A549 (cell line): ENCODE measurements at regions not wholly inside any gene's neighbourhood (a gene's known extent, or its start where the extent isn't known, plus 50 kb on each side); places are given as distances from the start of the nearest gene placed in this dataset.

Experiments
- ATAC-seq, 2 experiments: fragments of 200-7000 bp in 1 of 2; fragments of >200 bp in 1 of 2; cut with Nextera tagmentation in 1 of 2; cut with Tn5 transposase in 1 of 2; 3 replicates each; pipeline versions ENCODE4 v1.8.0 to v1.9.1; 2018 to 2020; ENCODE audit warnings: mild to moderate bottlenecking in 1 of 2, moderate library complexity in 1 of 2
- CTCF ChIA-PET: fragments of 300-600 bp; sonication (Branson Sonifier 250); formaldehyde crosslinking; extraction: SDS; loops from one replicate; lab custom pipeline; 2021; ENCODE audit warnings: antibody characterized with exemption, inconsistent platforms; lab: Yijun Ruan, JAX
- POLR2A ChIA-PET: fragments of 350-600 bp; formaldehyde crosslinking; extraction: SDS; loops from one replicate; lab custom pipeline; 2021; ENCODE audit warnings: antibody characterized with exemption, inconsistent platforms; lab: Yijun Ruan, JAX
- DNase-seq, 2 experiments: peaks; one replicate each; pipeline versions ENCODE4 v3.0.0 to v3.0.0-alpha.2; 2011 to 2016; ENCODE audit warnings: low read depth in 1 of 2, low spot score in 1 of 2
- FAIRE-seq: peaks from 2 replicates; lab custom pipeline; 2011; peaks lifted over from hg19 to GRCh38; lab: Jason Lieb, UNC
- H3K27ac ChIP-seq, 2 experiments: fragments of >200 bp; sonication (Bioruptor Twin); formaldehyde crosslinking; 3 replicates each; pipeline ENCODE4 v1.5.1; 2016 to 2017
- H3K4me1 ChIP-seq: fragments of >200 bp; sonication (Bioruptor Twin); formaldehyde crosslinking; 3 replicates; pipeline ENCODE4 v1.6.1; 2016
- H3K4me2 ChIP-seq: fragments of >200 bp; sonication (Bioruptor Twin); formaldehyde crosslinking; 3 replicates; pipeline ENCODE4 v1.6.1; 2016
- H3K4me3 ChIP-seq: fragments of >200 bp; sonication (Bioruptor Twin); formaldehyde crosslinking; 3 replicates; pipeline ENCODE4 v1.5.1; 2016
- H3K9me3 ChIP-seq: fragments of >200 bp; sonication (Bioruptor Twin); formaldehyde crosslinking; 3 replicates; pipeline ENCODE4 v1.6.1; 2016
- ATOH8 ChIP-seq: fragments of 250-450 bp; sonication (Bioruptor Pico); IDR thresholded peaks from 2 replicates; pipeline ENCODE4 v1.5.0; 2020; ENCODE audit warnings: low read depth, mild to moderate bottlenecking, moderate library complexity
- BHLHE40 ChIP-seq: IDR thresholded peaks from 2 replicates; pipeline ENCODE4 v1.6.1; 2012; ENCODE audit warnings: low read depth, low read length, inconsistent platforms
- CEBPB ChIP-seq, 2 experiments: fragments of >200 bp in 1 of 2; sonication (Bioruptor Twin) in 1 of 2; formaldehyde crosslinking in 1 of 2; IDR thresholded peaks; 2 replicates each; pipeline ENCODE4 v1.6.1; 2012 to 2016
- E2F6 ChIP-seq: IDR thresholded peaks from 2 replicates; pipeline ENCODE4 v1.6.1; 2012; ENCODE audit warnings: low read depth, borderline replicate concordance
- EHMT2 ChIP-seq: fragments of 200-600 bp; sonication (generic); IDR thresholded peaks from 2 replicates; pipeline ENCODE4 v1.6.1; 2016; ENCODE audit warnings: antibody characterized with exemption, low read depth, mild to moderate bottlenecking, moderate library complexity
- ESRRA ChIP-seq: fragments of 150-350 bp; IDR thresholded peaks from 2 replicates; pipeline ENCODE4 v1.6.1; 2014; ENCODE audit warnings: mild to moderate bottlenecking, low read length, borderline replicate concordance
- FOSL2 ChIP-seq, 2 experiments: fragments of 450-650 bp in 1 of 2; fragments of >200 bp in 1 of 2; sonication (Bioruptor Twin) in 1 of 2; formaldehyde crosslinking; IDR thresholded peaks; 2 replicates each; pipeline versions ENCODE4 v1.5.0 to v1.6.1; 2016 to 2020; ENCODE audit warnings: mild to moderate bottlenecking in 1 of 2, moderate library complexity in 1 of 2
- GATA3 ChIP-seq: IDR thresholded peaks from 2 replicates; pipeline ENCODE4 v1.6.1; 2012; ENCODE audit warnings: borderline replicate concordance
- HEYL ChIP-seq: fragments of 250-450 bp; sonication (Bioruptor Pico); IDR thresholded peaks from 2 replicates; pipeline ENCODE4 v1.8.0; 2021; ENCODE audit warnings: mild to moderate bottlenecking, moderate library complexity
- HOXB5 ChIP-seq: fragments of 250-450 bp; sonication (Bioruptor Pico); IDR thresholded peaks from 2 replicates; pipeline ENCODE4 v1.5.0; 2020; ENCODE audit warnings: mild to moderate bottlenecking, moderate library complexity
- KDM1A ChIP-seq: fragments of 200-600 bp; sonication (generic); IDR thresholded peaks from 2 replicates; pipeline ENCODE4 v1.6.1; 2016; ENCODE audit warnings: low read depth, mild to moderate bottlenecking
- MAFK ChIP-seq: fragments of 450-650 bp; IDR thresholded peaks from 2 replicates; pipeline ENCODE4 v1.6.1; 2014; ENCODE audit not compliant: partially characterized antibody
- MAX ChIP-seq: IDR thresholded peaks from 2 replicates; pipeline ENCODE4 v1.6.1; 2012
- NR3C1 ChIP-seq: fragments of >200 bp; sonication (Bioruptor Twin); formaldehyde crosslinking; IDR thresholded peaks from 3 replicates; pipeline ENCODE4 v1.6.1; 2017
- POLR2AphosphoS2 ChIP-seq: conservative IDR thresholded peaks from 2 replicates; pipeline ENCODE4 v1.6.1; 2012; ENCODE audit warnings: low read length, improper control_type of control experiment, inconsistent platforms
- RAD21 ChIP-seq, 2 experiments: fragments of >200 bp in 1 of 2; sonication (Bioruptor Twin) in 1 of 2; formaldehyde crosslinking in 1 of 2; IDR thresholded peaks in 1 of 2; conservative IDR thresholded peaks in 1 of 2; 2 replicates in 1 of 2; 3 replicates in 1 of 2; pipeline ENCODE4 v1.6.1; 2012 to 2018; ENCODE audit warnings: inconsistent platforms in 1 of 2
- REST ChIP-seq: fragments of 200-600 bp; sonication (generic); IDR thresholded peaks from 2 replicates; pipeline ENCODE4 v1.6.1; 2016; ENCODE audit warnings: antibody characterized with exemption, mild to moderate bottlenecking, moderate library complexity
- RFX5 ChIP-seq: fragments of 450-650 bp; IDR thresholded peaks from 2 replicates; pipeline ENCODE4 v1.7.1; 2014; ENCODE audit warnings: antibody characterized with exemption, mild to moderate bottlenecking, moderate library complexity
- RNF2 ChIP-seq: fragments of 200-600 bp; sonication (generic); IDR thresholded peaks from 2 replicates; pipeline ENCODE4 v1.6.1; 2016; ENCODE audit warnings: low read depth, mild to moderate bottlenecking, antibody characterized with exemption, moderate library complexity, borderline replicate concordance
- SMC3 ChIP-seq: fragments of >200 bp; sonication (Bioruptor Twin); formaldehyde crosslinking; IDR thresholded peaks from 3 replicates; pipeline ENCODE4 v1.6.1; 2018; ENCODE audit warnings: inconsistent platforms
- TFCP2L1 ChIP-seq: fragments of 250-450 bp; sonication (Bioruptor Pico); IDR thresholded peaks from 2 replicates; pipeline ENCODE4 v1.5.0; 2021; ENCODE audit warnings: mild to moderate bottlenecking
- TP53 ChIP-seq: fragments of 250-450 bp; sonication (Bioruptor Pico); IDR thresholded peaks from 2 replicates; pipeline ENCODE4 v1.5.0; 2021; ENCODE audit warnings: mild to moderate bottlenecking, moderate library complexity
- ZNF302 ChIP-seq: fragments of 250-450 bp; sonication (Bioruptor Pico); IDR thresholded peaks from 2 replicates; pipeline ENCODE4 v1.9.0; 2021; ENCODE audit warnings: inconsistent platforms, mild to moderate bottlenecking, moderate library complexity
- ZSCAN20 ChIP-seq: fragments of 250-450 bp; sonication (Bioruptor Pico); IDR thresholded peaks from 2 replicates; pipeline ENCODE4 v1.8.0; 2022; ENCODE audit warnings: mild to moderate bottlenecking, moderate library complexity
- WGBS: methylation state at CpG from one replicate; pipeline ENCODE4 v1.1.6; 2017; ENCODE audit errors: missing lambda C conversion rate; 5-methylcytosine and 5-hydroxymethylcytosine counted together

- DNase-seq (peak; percentile 8 to 71), ATAC-seq (peak; percentile 90 to 97), FAIRE-seq (no peak)
- CTCF ChIA-PET: interaction anchor here (0.5 to 1.3 kb wide), 2 partner anchors 11 to 16 kb away, joined by 3 to 6 read pairs; no protein-coding TSS in a partner anchor
- POLR2A ChIA-PET: no interaction called here
- Histone ChIP-seq H3K4me1 (peaks cover 36% of the 10 kb centered on the region), H3K27ac (peak overlapping the region; percentile 42 to 67; a peak in 3 of 6 replicates), H3K4me3 (no peak overlapping the region), H3K4me2 (peak overlapping the region; percentile 41), H3K9me3 (no peaks in the 10 kb centered on the region)
- TF ChIP-seq TP53 (CRISPR knock-in tag) (no peak), ZNF302 (CRISPR knock-in tag) (no peak), CEBPB (IDR thresholded peaks at IDR 0.05) (peak in 1 of 2 experiments; percentile 22; a peak in 1 of 4 replicates), RNF2 (no peak), MAFK (peak; percentile 4), TFCP2L1 (no peak), FOSL2 (IDR thresholded peaks at IDR 0.05) (peak; percentile 35; the same call in 1 of the 2 replicates), FOSL2 (CRISPR knock-in tag; IDR thresholded peaks at IDR 0.05) (peak; percentile 44; the same call in 1 of the 2 replicates), KDM1A (no peak), REST (no peak), ATOH8 (CRISPR knock-in tag) (no peak), MAX (no peak), POLR2AphosphoS2 (no peak), E2F6 (no peak), NR3C1 (no peak), GATA3 (no peak), ESRRA (no peak), BHLHE40 (no peak), RAD21 (conservative IDR thresholded peaks at IDR 0.05 in 1 of 2, IDR thresholded peaks at IDR 0.05 in 1 of 2) (no peak), HOXB5 (CRISPR knock-in tag) (no peak), ZSCAN20 (CRISPR knock-in tag) (no peak), SMC3 (no peak), HEYL (no peak), RFX5 (no peak)
Measured at GRCh38 chr6:82017288-82017687, 230.3 kb downstream of the IBTK start.

GRCh38 chr6:82015526-82015925, 232.0 kb downstream of the IBTK start:
- DNase-seq (no peak), FAIRE-seq (no peak), ATAC-seq (no peak)
- 49% methylated on average over 2 of the region's 2 CpGs for WGBS
- Histone ChIP-seq H3K27ac (peak overlapping the region; percentile 15 to 42; a peak in 2 of 6 replicates), H3K4me2 (no peak overlapping the region), H3K4me3 (no peak overlapping the region), H3K4me1 (peaks cover 32% of the 10 kb centered on the region), H3K9me3 (no peaks in the 10 kb centered on the region)
- no peak for TF ChIP-seq EHMT2
- ChIA-PET POLR2A (no interaction called here), CTCF (no interaction called here)
